ENCODE measurements at regions not wholly inside any gene's neighbourhood (a gene's known extent, or its start where the extent isn't known, plus 50 kb on each side); places are given as distances from the start of the nearest gene placed in this dataset.

GRCh38 chr5:74407701-74408100 is 232.8 kb downstream of the ENC1 start:
- H3K27ac ChIP-seq (ENCODE audit: low read depth, low read length, poor library complexity, severe bottlenecking), result no peak overlapping the region
- ChIA-PET POLR2A (ENCODE audit: low non-redundant PET) (interaction anchor here (0.6 kb wide), 1 partner anchor 8 kb away, joined by 3 read pairs; no protein-coding TSS in a partner anchor), CTCF (no interaction called here)
- no peak overlapping the region for H3K4me3 ChIP-seq (ENCODE audit: low read depth, low read length, poor library complexity, severe bottlenecking)
- no TSS peak for BruUV-seq (replicated peaks)
- no peaks in the 10 kb centered on the region for H3K9me3 ChIP-seq (ENCODE audit: low read depth, low read length, poor library complexity, severe bottlenecking)
- no peaks in the 10 kb centered on the region for H3K27me3 ChIP-seq (replicated peaks; ENCODE audit: insufficient read depth, low read depth, low read length, poor library complexity)
- intact Hi-C loops (cut with micrococcal nuclease; ENCODE audit: unreplicated experiment), result no loop called here
- TF ChIP-seq CTCF (conservative IDR thresholded peaks at IDR 0.05; ENCODE audit: low read depth, low read length), result no peak
- TF ChIP-seq EZH2 (IDR thresholded peaks at IDR 0.05; ENCODE audit: borderline replicate concordance, low read depth, low read length, poor library complexity, severe bottlenecking), result no peak
- no peaks in the 10 kb centered on the region for H3K36me3 ChIP-seq (ENCODE audit: insufficient read depth, low read length, poor library complexity, severe bottlenecking)
- DNase-seq (ENCODE audit: low spot score), result no peak
- no peaks in the 10 kb centered on the region for H3K4me1 ChIP-seq (ENCODE audit: insufficient read depth, low read length, poor library complexity, severe bottlenecking)

GRCh38 chr5:74406844-74407243 is 233.7 kb downstream of the ENC1 start:
- intact Hi-C loops (cut with micrococcal nuclease; ENCODE audit: unreplicated experiment), result no loop called here
- Histone ChIP-seq H3K4me1 (ENCODE audit: insufficient read depth, low read length, poor library complexity, severe bottlenecking) (no peaks in the 10 kb centered on the region), H3K9me3 (ENCODE audit: low read depth, low read length, poor library complexity, severe bottlenecking) (no peaks in the 10 kb centered on the region), H3K36me3 (ENCODE audit: insufficient read depth, low read length, poor library complexity, severe bottlenecking) (no peaks in the 10 kb centered on the region), H3K27ac (ENCODE audit: low read depth, low read length, poor library complexity, severe bottlenecking) (no peak overlapping the region), H3K4me3 (ENCODE audit: low read depth, low read length, poor library complexity, severe bottlenecking) (no peak overlapping the region), H3K27me3 (replicated peaks; ENCODE audit: insufficient read depth, low read depth, low read length, poor library complexity) (no peaks in the 10 kb centered on the region)
- POLR2A ChIA-PET (ENCODE audit: low non-redundant PET), result no interaction called here
- DNase-seq (ENCODE audit: low spot score), result no peak
- TF ChIP-seq CTCF (conservative IDR thresholded peaks at IDR 0.05; ENCODE audit: low read depth, low read length) (no peak), EZH2 (IDR thresholded peaks at IDR 0.05; ENCODE audit: borderline replicate concordance, low read depth, low read length, poor library complexity, severe bottlenecking) (no peak)
- no TSS peak for BruUV-seq (replicated peaks)
- CTCF ChIA-PET, result no interaction called here

- Histone ChIP-seq H3K27me3 (replicated peaks; ENCODE audit: insufficient read depth, low read depth, low read length, poor library complexity) (no peaks in the 10 kb centered on the region), H3K36me3 (ENCODE audit: insufficient read depth, low read length, poor library complexity, severe bottlenecking) (no peaks in the 10 kb centered on the region), H3K4me3 (ENCODE audit: low read depth, low read length, poor library complexity, severe bottlenecking) (no peak overlapping the region), H3K27ac (ENCODE audit: low read depth, low read length, poor library complexity, severe bottlenecking) (no peak overlapping the region), H3K9me3 (ENCODE audit: low read depth, low read length, poor library complexity, severe bottlenecking) (no peaks in the 10 kb centered on the region), H3K4me1 (ENCODE audit: insufficient read depth, low read length, poor library complexity, severe bottlenecking) (no peaks in the 10 kb centered on the region)
- ChIA-PET CTCF (no interaction called here), POLR2A (ENCODE audit: low non-redundant PET) (no interaction called here)
- TF ChIP-seq EZH2 (IDR thresholded peaks at IDR 0.05; ENCODE audit: borderline replicate concordance, low read depth, low read length, poor library complexity, severe bottlenecking) (no peak), CTCF (conservative IDR thresholded peaks at IDR 0.05; ENCODE audit: low read depth, low read length) (no peak)
- intact Hi-C loops (cut with micrococcal nuclease; ENCODE audit: unreplicated experiment), result no loop called here
- no peak for DNase-seq (ENCODE audit: low spot score)
- no TSS peak for BruUV-seq (replicated peaks)
Observed at GRCh38 chr5:74405593-74405992, 234.9 kb downstream of the ENC1 start.
